GM18499 (cell line): ENCODE measurements at regions not wholly inside any gene's neighbourhood (a gene's known extent, or its start where the extent isn't known, plus 50 kb on each side); places are given as distances from the start of the nearest gene placed in this dataset.
"Not testable (repeated sequence)": the region's sequence is repeated elsewhere in the genome, so short reads cannot be mapped to it uniquely, and the experiment has no call there.

Experiments used
- ATAC-seq: cut with Tn5 transposase; IDR thresholded peaks from one replicate; pipeline ENCODE4 v1.9.1; 2021; ENCODE audit warnings: moderate number of reproducible peaks; ENCODE audit not compliant: insufficient read depth, unreplicated experiment

DNA sequence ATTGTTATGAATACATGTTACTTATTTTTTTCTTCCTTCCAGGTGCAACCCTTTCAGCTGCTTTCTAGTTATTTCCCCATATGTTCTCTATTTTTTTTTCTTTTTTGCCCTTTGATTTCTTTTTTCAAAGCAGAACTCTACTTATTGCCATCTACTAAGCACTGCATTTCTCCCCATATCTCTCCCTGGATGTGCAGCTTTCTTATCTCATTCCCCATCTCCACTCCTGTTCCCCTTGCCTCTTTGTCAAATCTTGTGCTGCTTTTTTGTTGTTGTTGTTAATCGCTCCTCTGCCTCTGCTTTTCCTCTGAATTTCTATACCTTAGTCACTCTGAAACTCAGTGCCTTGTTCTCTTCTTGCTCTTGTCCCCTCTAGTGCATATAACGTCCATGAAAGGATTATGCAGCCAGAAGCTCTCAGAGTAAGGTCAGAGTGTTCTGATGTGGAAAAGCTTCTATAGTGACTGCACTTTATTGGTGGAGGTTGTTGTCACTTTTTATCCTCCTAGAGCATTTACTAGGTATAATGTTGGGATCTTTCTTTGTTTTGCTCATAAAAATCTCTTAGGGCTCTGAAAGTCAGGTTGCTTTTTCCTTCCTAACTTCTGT is 51.1 kb upstream of the JADE1 start:
- no peak for ATAC-seq

DNA sequence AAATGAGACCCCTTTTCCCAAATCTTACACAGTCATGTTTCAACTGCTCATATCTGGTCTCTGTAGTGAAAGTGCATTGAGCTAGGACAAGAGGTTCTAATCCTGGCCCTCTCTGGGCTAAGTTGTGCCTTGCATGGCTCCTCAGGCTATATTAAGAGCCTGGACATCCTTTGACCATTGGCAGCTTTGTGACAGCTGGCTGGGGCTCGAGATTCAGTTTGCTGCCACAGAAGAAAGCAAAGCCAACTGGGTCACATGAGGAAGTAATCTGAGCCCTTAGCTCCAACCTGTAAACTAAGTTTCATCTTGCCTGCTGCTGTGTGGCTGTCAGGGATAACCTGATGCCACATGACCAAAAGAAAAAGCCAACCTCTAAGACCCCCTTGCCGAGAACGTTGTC is 51.8 kb upstream of the JADE1 start:
- no peak for ATAC-seq

GRCh38 chr4:128751354-128751753 is 58.1 kb upstream of the JADE1 start:
- ATAC-seq: no peak

DNA sequence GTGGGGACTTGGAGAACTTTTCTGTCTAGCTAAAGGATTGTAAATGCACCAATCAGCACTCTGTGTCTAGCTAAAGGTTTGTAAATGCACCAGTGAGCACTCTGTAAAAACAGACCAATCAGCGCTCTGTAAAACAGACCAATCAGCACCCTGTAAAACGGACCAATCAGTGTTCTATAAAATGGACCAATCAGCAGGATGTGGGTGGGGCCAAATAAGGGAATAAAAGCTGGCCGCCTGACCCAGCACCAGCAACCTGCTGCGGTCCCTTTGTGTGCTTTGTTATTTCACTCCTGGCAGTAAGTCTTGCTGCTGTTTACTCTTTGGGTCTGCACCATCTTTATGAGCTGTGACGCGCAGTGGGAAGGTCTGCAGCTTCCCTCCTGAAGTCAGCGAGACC is 67.8 kb upstream of the JADE1 start:
- ATAC-seq: not testable (repeated sequence)

- ATAC-seq: no peak
These were observed 72.4 kb upstream of the JADE1 start for GRCh38 chr4:128737098-128737513.

DNA sequence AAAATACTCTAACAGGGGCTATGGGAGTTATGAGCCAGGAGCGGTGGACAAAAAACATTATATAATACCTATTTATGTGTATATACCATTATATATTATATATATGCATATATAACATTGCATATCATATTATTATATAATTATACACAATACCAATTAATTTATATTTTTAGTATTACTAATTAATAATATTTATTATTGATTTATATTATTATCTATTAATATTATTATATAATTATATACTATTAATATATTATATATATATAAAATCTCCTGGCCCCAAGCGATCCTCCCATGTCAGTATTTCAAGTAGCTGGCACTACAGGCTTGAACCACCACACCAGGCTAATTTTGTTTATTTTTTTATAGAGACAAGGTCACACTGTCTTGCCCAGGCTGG is 73.8 kb upstream of the JADE1 start:
- no peak for ATAC-seq

DNA sequence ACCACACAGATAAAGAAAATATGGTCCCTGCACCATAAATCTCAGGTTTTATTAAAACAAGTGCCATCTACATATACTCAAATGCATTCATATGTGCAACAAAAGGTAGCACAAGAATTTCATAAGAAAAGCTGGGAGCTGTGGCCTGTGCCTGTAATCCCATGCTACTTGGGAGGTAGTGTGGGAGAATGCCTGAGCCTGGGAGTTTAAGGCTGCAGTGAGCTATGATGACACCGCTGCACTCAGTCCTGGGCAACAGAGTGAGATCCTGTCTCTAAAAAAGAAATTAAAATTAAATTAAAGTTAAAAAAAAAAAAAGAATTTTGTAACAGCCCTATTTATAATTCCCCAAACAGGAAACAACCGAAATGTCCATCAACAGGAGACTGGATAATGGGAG is 81.3 kb upstream of the JADE1 start:
- ATAC-seq: no peak

- ATAC-seq: no peak
These were observed 81.8 kb upstream of the JADE1 start for GRCh38 chr4:128727658-128728057.

DNA sequence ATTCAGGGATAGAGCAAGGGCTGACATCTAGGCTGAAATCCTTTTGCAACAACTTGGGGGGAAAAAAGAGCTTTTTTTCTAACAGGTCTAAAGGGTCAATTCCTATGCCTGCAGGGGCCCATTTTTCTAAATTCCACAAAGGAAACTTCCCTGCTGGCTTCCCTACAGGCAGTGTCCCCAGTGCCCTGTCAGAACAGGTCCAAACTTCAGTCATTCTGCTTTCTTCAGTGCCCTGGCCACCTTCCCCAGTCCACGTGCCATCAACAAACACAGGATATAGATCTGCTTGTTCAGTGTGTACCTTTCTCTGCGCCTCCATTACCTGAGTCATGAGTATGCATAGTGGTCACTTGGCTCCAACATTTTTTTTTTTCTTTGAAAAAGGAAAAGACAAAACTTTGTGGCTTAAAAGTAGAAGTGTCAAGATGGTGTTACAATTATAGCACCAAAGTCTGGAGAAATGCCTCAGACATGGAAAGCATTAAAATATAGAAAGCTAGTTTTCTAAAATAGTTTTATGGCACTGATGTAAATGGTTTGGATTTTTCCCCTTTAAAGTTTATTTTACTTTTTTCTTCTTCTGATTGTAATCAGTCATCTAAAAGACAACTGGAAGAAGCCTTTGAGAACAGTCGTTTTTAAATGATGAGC is 84.0 kb upstream of the JADE1 start:
- ATAC-seq: no peak

DNA sequence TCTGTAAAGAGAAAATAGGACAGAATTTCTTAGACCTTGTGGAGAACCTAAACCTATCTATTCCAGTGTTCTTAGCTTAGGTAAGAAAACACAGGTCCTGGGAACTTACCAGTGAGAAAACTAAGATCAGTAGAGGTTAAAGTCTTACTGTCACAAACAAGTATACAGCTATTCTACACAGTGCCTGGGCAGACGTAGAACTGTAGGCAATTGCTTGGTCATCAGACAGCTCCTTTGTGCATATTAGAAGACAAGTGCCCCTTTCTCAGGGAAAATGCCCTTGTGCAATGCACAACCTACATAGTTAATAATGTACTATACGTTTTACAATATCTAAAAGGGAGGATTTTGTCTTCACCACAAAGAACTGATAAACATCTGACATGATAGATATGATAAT is 86.6 kb upstream of the JADE1 start:
- no peak for ATAC-seq

DNA sequence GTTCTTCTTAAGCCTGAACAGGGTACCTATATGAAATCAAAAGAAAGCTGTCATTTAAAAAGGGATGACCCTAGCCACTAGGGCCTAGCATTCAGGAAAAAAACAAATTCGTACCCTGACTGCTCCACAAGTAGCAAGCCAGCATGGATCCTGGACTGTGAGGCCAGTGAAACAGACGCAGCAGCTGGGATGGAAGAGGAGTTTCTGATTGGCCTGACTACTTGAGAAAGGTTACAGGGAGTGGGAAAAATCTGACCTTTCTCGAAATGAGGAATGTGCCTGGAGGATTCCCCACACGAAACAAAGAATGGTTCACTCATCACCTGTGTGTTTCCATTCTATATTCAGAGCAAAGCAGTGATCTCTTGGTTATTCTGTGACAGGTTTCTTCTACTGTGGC is 87.6 kb upstream of the JADE1 start:
- no peak for ATAC-seq

DNA sequence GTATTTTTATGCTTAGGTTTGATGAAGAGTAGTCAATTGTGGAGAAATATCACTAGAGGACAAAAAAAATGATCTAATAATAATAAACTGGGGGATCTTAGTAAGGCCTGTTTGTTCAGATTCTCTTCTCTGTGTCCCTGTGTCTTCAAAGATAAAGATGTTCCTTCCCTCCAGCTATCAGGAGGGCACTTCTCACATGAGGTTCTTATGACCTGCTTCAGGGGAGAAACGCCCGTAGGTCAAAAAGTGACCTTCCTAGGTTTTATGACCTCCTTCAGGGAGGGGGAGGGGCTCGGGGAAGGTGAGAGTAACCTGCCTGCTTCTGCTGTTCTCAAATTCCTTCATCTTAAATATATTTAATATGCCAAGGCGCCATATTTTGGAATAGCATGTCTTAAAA is 89.2 kb upstream of the JADE1 start:
- no peak for ATAC-seq

DNA sequence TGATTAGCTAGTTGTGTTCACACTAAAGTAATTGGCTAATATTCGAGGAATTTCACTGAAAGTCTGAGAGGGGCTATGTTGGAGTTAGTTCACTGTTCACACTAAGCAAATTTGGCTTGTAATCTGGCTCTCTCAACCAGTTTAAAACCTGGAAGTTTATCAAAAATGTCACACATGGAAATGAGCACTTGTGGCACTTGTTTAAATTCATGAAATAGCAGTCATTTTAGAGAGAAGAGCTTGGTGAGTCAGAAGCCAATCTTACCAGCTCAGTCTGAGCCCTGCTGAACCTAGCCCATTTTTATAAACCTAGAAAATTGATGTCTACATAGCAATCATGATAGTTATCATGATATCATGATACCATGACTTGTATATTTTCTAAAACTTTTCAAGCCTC is 90.7 kb upstream of the JADE1 start:
- ATAC-seq: no peak

DNA sequence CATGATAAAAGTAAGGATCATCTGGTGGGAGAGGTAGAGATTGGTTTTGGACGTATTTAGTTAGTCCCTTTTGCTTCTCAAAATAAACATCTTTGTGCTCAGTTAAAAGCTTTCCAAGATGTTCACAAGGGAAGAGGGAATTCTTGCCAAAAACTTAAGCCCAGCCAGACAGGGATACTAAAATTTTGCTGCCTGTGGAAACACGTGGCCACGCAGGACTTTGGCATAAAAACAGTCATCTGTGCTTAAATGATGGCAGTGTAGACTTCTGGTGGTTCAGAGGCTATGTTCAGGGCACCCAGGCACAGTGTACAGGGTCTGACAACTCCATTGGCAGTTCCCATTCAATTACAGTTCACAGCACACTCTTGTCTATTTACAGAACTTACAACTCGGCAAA is 93.2 kb upstream of the JADE1 start:
- no peak for ATAC-seq

DNA sequence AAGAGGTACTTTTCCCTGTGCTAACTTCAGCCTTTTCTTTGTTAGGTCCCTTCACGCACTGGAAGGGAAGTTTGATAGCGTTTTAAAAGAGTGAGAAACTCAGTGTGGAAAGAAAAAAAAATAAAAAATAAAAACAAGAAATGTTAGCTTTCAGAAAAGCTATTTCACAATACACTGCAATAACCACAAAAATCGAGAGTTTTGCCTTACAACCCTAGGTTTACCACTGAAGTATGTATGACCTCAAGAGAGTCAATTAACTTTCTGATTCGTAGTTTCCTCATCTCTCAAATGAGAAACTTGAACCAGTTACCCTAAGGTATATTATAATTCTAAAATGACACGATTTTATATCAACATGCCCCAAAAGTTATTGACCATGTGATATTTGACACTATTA is 93.9 kb upstream of the JADE1 start:
- no peak for ATAC-seq

DNA sequence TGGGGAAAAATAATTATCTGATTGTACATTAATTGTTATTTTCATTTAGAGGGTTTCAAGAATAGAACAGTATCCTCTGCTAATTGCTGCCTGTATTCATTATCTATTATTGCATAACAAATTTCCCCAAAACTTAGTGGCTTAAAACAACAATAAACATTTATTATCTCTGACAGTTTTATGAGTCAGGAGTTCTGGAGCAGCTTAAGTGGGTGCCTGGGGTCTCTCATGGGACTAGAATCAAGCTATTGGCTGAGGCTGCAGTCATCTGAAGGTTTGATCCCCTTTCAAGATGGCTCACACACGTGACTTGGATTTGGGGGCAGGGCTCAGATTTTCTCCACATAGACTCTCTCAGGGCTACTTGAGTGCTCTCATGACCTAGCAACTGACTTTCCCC is 98.1 kb upstream of the JADE1 start:
- no peak for ATAC-seq

GRCh38 chr4:128709268-128709667 is 100.2 kb upstream of the JADE1 start:
- ATAC-seq: no peak

DNA sequence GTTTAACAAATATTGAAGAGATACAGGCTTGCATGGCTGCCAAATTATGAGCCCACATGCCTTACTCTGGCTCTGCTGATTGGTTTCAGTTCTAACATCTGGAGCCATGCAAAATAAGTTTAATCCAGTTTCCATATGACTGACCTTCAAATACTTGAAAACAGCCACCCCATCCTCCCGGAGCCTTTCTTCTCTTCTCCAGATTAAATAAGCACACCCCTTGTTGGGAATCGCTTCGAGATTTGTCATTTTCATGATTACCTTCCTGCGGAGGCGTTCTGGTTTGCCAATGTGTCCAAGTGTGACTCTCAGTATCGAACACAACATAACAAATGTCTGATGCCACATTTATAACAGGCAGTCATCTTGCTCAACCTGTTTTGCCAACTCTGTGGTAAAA is 101.6 kb upstream of the JADE1 start:
- no peak for ATAC-seq

- no peak for ATAC-seq
These were observed 105.6 kb upstream of the JADE1 start for GRCh38 chr4:128703948-128704347.

GRCh38 chr4:128700659-128701350 is 108.7 kb upstream of the JADE1 start:
- ATAC-seq: no peak

- no peak for ATAC-seq
These were observed 111.1 kb upstream of the JADE1 start for GRCh38 chr4:128698386-128698785.

- ATAC-seq: no peak
These were observed 112.2 kb upstream of the JADE1 start for GRCh38 chr4:128697323-128697722.
